GM23338 (cell line): ENCODE measurements at regions not wholly inside any gene's neighbourhood (a gene's known extent, or its start where the extent isn't known, plus 50 kb on each side); places are given as distances from the start of the nearest gene placed in this dataset.

Source experiments
- CREB1 ChIP-seq: fragments of 250-450 bp; sonication (Bioruptor Pico); IDR thresholded peaks from 2 replicates; pipeline ENCODE4 v1.5.0; 2020; ENCODE audit warnings: low read depth, mild to moderate bottlenecking, moderate library complexity
- CTCF ChIP-seq, 2 experiments: fragments of 200-600 bp in 1 of 2; sonication (generic) in 1 of 2; conservative IDR thresholded peaks; 2 replicates each; pipeline versions ENCODE4 v1.5.1 to v1.6.1; 2016 to 2017; ENCODE audit warnings: antibody characterized with exemption in 2 of 2, low read depth in 2 of 2, mild to moderate bottlenecking in 2 of 2, moderate library complexity in 1 of 2
- ETS1 ChIP-seq: IDR thresholded peaks from 2 replicates; pipeline ENCODE4 v1.6.1; 2016; ENCODE audit warnings: antibody characterized with exemption
- EZH2 ChIP-seq: fragments of 200-600 bp; sonication (generic); IDR thresholded peaks from one replicate; pipeline ENCODE4 v1.8.0; 2017; ENCODE audit warnings: antibody characterized with exemption, mild to moderate bottlenecking, low read depth; ENCODE audit not compliant: unreplicated experiment
- EZH2phosphoT487 ChIP-seq: fragments of 200-600 bp; sonication (generic); IDR thresholded peaks from one replicate; pipeline ENCODE4 v1.8.1; 2018; ENCODE audit warnings: antibody characterized with exemption; ENCODE audit not compliant: unreplicated experiment
- JUNB ChIP-seq: IDR thresholded peaks from one replicate; pipeline ENCODE4 v1.6.1; 2016; ENCODE audit warnings: antibody characterized with exemption; ENCODE audit not compliant: unreplicated experiment
- POLR2AphosphoS5 ChIP-seq: IDR thresholded peaks from 2 replicates; pipeline ENCODE4 v1.6.1; 2016; ENCODE audit warnings: antibody characterized with exemption, low read depth
- REST ChIP-seq: IDR thresholded peaks from one replicate; pipeline ENCODE4 v1.6.1; 2018; ENCODE audit warnings: antibody characterized with exemption; ENCODE audit not compliant: unreplicated experiment
- ZNF114 ChIP-seq: fragments of 250-450 bp; sonication (Bioruptor Pico); IDR thresholded peaks from 2 replicates; pipeline ENCODE4 v1.5.0; 2020; ENCODE audit warnings: mild to moderate bottlenecking, moderate library complexity
- ZNF331 ChIP-seq: fragments of 250-450 bp; sonication (Bioruptor Pico); IDR thresholded peaks from 2 replicates; pipeline ENCODE4 v1.5.0; 2020; ENCODE audit warnings: low read depth, mild to moderate bottlenecking, moderate library complexity

GRCh38 chr5:143673676-143674468 lies 138.1 kb upstream of the HMHB1 start:
- no peak for TF ChIP-seq REST
- TF ChIP-seq ZNF114 = no peak
- TF ChIP-seq CTCF (conservative IDR thresholded peaks at IDR 0.05; ENCODE audit: low read depth in 2 of 2) = no peak
- no peak for TF ChIP-seq POLR2AphosphoS5
- no peak for TF ChIP-seq EZH2
- TF ChIP-seq EZH2phosphoT487 = no peak
- no peak for TF ChIP-seq CREB1 (CRISPR knock-in tag)
- no peak for TF ChIP-seq ETS1
- TF ChIP-seq JUNB = no peak
- no peak for TF ChIP-seq ZNF331 (CRISPR knock-in tag)
